HG03442 (cell line): ENCODE measurements at regions not wholly inside any gene's neighbourhood (a gene's known extent, or its start where the extent isn't known, plus 50 kb on each side); places are given as distances from the start of the nearest gene placed in this dataset.

Source experiments
- ATAC-seq: cut with Tn5 transposase; IDR thresholded peaks from one replicate; pipeline ENCODE4 v1.9.1; 2021; ENCODE audit warnings: mild to moderate bottlenecking, moderate library complexity; ENCODE audit not compliant: unreplicated experiment

DNA sequence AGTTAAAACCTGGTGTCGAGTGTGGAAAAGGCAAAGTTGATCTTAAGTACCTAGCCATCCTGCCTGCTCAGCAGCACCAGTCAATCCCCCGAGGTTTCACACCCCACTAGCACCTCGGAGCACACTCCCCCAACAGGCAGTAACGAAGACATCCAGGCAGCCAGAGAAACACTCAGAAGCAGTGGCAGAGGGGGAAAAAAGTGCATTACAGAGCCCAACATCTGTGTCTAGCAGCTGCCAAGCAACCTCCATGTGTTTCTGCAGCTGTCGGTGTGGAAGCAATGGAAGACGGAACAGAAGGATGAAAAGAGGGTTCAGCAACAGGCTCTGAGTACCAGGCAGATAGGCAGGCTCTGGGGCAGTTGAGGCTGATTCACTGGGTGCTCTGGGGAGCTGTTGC is 73.4 kb upstream of the PROX1 start:
- ATAC-seq: no peak

DNA sequence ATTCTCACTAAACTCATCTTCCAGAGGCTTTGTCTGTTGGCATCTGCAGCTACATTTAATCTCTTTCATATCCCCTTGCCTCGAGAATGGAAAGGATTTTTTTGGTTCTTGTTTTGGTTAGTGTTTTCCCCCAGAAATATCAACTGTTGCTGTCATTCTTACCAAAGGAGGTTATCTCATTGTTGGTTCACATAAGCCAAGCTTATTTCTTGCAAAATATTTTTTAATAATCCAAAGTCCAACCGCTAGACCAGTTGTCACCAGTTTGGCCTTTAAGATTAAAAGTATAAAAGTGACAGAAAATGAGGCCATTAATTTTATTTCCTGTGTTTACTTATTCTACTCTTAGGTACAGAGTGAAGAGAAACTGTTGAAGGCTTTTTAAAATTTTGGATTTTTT is 66.5 kb upstream of the PROX1 start:
- no peak for ATAC-seq

DNA sequence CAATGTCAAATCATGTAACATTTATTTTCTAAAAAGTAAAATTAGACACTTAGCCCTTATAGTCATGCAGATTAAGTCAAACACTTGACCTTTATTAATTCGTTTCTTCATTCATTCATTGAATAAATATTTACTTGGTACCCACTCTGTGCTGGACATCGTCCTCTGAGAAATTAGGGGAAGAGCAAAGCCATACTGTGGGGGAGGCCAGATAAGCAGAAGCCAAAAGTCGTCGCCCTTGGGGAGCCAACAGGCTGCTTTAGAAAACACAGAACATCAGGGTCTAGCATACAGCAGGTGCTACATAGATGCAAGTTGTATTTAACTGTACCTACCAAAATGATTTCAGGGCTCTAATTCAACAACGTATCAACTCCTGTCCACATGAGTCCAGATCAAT is 66.1 kb upstream of the PROX1 start:
- no peak for ATAC-seq

DNA sequence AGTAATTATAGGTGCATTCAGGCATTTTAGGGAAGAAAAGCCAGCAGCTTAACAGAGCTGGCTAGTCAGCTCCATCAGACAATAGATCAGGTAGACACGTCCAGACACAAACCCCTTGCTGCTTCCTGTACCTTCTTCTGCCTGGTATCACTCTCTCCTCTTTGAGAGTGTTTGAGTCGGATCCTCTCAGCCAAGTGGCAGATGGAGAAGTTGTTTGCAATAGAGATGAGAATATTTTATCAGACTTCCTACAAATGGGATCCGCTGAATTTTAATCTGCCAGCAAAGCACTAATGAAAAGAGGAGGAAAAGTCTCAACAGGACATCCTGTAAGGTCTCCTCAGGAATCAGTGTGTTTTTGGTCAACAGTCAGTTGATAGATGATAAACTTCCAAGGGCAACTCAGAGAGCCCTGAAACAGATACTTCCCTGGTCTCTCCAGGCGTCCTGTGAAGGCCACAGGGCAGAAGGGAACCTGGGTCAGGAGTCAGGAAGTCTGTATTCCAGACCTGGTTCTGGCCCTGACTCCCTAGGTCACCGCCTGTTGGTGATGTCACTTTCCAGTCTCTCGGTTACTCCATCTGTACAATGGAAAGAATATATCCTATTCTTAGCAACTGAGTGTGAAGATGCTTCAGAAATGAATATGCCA is 62.1 kb upstream of the PROX1 start:
- ATAC-seq: no peak

DNA sequence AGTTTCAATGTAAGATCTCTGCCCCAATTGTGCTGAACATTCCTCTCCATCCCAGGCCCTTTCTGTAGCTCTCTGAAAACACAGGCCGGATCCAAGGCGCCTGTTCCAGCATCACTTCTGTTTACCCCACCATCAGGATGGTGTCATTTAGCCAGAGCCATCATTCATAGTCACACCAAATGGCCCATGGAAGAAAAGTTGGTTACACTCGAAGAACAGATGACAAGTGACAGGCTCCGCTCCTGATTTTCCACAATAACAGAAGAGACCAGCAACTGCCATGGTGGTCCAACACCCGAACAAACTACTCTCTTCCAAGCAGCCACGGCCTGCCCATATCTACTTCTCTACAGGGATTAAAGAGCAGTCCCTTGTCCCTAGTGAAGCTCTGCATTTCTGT is 59.9 kb upstream of the PROX1 start:
- ATAC-seq: no peak

DNA sequence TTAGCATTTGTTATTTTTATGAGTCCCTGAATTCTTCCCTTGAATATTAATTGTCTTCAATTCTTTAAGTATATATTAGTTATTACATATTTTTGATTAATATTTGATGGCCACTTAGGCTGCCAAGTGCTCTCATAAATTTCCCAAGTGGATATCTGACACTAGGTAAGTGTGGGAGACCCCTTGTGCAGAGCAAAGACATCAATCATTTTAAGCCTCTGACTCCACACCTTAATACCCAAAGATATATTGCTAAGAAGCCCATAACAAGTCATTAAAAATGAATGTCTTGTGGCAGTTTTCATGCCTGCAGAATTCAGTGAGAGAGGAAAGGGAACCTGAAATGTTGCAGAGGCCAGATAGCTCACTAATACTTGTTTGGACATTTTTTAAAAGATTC is 58.4 kb upstream of the PROX1 start:
- no peak for ATAC-seq

DNA sequence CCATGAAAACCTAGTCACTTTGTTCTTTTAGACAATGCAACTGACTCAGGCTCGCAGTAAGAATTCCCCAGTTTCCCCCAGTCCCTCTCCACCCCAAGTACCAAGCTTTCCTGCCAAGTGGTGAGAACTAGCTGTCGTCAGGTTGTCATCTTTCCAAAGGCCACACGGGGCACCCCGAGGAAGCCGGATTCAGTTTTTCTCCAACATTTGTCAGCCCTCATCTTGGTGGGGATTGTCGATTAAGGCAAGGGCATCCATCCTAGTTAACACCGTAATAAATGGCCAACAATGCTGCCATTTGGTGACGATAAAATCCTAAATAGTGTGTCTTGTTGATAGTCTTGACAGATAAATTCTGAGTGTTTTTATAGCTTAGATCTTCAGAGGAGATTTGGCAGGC is 55.9 kb upstream of the PROX1 start:
- no peak for ATAC-seq

DNA sequence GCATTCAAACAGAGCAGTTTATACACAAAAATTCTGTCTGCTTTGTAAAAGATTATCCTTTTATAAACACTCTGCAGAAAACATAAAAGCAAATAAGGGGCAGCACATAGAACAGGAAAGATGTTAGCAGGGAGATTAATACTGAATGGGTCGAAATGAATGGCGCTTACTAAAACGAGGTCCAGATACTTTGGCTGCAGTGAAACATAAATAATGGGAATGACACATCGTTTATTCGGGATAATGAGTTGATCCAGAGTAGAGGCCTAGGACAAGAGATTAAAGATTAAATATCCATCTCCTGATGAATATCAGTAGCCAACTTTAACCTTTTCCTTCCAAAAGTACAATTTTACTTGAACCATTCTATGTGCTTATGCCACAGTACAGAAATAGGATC is 54.4 kb upstream of the PROX1 start:
- no peak for ATAC-seq

DNA sequence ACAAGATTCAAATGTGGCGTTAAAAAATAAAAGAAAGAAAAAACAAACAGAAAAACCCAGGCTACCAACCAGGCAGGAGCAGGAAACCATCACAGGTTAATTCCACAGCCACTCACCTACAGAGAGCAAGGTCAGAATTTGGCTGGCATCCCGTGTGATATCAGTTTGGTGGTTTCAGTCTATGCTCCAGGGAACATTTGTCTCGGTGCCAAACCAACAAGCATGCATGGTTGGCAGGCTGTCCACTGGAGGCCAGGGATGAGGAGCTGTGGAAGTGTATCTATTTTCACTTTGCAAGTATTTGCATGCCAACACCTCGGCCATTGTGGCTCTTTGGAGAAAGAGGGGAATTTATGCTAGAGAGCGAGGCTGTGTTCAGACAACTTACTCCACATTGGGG is 53.1 kb upstream of the PROX1 start:
- ATAC-seq: no peak

DNA sequence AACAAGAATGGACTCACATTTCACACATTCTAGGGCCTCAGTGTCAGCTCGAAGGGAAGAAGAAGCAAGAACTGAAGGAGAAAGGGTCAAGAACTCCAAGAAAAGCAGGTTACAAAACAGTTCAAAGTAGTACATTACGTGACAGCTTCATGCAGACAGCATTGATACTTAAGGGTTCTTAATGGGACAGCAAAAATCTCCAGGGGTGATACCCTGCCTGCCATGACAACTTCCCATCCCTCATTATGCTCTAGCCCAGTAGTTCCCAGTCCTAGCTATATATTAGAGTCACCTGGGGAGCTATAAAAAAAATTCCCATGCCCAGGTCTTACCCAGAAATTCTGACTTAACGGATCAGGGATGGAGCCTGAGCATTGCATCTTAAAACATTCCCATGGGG is 51.2 kb upstream of the PROX1 start:
- ATAC-seq: no peak
